Kidney glomerular epithelial cell (primary cell): ENCODE measurements at regions not wholly inside any gene's neighbourhood (a gene's known extent, or its start where the extent isn't known, plus 50 kb on each side); places are given as distances from the start of the nearest gene placed in this dataset.

ENCODE experiments used
- DNase-seq: peaks from one replicate; lab custom pipeline; 2025; lab: John Stamatoyannopoulos, UW

DNA sequence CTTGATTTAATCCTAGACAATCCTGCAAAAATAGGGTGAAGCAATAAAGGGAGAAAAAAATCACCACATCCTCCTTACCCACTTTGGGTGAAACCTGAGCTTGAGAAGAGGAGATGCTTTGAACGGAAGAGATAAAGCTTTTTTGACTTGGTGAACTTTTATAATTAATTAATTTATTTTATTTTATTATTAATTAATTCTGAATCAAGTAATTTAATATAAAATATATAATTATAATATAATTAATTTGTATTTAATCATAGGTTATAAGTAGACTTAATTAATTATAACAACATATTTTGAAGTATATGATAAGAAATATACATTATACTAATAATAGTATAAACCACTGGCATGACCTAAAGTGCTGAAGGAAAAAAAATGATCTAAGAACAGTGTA is 2164.8 kb downstream of the LRRC4C start:
- no peak for DNase-seq

DNA sequence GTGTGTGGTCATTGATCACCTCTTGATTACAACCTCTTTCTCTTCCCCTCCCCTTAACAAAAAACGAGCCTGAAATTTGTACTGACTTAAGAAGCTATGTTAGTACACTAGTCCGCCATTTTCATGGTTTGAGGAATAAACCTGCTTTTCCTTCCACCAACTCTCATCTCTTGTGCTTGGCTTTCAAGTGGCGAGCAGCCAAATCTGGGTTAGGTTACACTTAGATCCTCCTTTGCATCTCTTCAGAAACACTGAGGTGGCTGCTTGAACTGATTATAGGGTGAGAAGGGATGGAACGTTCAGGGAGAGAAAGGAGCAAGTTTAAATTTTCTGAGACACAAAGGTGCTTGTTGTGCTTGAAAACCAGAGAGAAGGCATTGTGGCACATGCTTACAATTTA is 2171.4 kb downstream of the LRRC4C start:
- no peak for DNase-seq

DNA sequence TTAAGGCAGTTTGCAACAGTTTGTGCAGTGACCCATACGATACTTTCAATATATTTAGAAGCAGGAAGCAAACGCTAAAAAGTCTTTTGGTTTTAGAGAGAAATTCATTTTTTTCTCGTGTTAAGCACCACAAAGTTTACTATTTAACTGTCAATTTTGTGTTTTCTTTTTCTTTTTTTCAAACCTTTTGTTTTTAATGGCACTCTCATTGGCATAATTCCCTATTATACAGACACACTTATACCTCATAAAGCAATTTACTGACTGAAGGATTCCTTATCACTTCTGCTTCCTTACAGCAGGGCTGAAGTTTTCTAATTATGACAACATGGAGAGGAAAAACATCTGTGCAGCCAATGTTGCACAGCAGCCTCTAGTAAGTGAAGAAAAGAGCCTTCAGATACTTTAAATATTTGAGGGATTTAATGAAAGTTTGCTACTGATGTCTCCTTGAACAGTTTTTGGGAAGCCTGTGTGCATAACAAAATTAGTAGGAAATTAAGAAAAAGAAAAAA is 2191.2 kb downstream of the LRRC4C start:
- no peak for DNase-seq

DNA sequence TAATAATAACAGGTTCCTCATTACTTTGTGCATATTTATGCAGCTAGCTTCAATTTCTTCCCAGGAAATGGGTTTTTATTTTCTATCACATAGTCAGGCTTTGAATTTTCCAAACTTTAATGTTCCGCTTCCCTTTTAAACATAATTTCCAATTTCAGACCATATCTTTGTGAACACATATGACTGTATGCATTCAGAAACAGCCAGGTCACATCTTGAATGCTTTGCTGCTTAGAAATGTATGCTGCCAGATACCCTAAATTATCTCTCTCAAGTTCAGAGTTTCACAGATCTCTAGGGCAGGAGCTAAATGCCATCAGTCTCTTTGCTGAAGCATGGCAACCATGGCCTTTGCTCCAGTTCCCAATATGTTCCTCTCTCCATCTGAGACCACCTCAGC is 2203.8 kb downstream of the LRRC4C start:
- DNase-seq, result no peak

DNA sequence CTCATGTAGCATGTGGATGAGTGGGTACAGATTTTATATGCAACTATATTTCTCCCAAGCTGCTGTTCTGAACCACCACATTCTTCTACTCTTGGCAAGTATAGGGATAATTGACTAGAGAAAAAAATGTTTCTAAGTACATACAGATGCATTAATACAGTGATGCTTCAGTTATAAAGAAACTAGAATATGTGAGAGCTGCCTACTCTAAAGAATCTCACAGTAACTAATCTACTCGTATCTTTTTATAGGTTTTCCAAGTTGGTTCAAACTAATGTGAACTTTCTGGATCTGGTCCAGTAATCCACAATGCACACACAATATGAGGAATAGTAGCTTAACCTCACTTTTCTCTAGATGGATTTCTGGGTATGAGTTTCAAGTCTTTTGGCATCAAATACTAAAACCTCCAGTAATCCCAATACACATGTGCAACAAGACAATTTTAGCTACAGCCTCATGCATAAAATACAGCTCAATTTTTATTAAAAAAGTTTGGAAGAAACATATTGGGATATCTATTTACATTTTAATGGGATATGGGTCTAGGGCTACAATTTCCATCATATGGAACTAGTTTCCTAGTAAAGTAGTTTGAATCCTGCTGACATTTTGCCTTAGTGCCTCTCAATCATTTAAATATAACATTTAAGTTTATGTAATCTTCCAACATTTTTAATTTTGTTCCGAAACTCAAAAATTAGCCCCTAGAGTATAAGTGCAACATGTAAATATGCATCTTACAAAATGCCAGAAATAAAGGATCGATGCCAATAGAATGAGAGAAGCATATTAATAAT is 2209.7 kb downstream of the LRRC4C start:
- DNase-seq, result no peak

DNA sequence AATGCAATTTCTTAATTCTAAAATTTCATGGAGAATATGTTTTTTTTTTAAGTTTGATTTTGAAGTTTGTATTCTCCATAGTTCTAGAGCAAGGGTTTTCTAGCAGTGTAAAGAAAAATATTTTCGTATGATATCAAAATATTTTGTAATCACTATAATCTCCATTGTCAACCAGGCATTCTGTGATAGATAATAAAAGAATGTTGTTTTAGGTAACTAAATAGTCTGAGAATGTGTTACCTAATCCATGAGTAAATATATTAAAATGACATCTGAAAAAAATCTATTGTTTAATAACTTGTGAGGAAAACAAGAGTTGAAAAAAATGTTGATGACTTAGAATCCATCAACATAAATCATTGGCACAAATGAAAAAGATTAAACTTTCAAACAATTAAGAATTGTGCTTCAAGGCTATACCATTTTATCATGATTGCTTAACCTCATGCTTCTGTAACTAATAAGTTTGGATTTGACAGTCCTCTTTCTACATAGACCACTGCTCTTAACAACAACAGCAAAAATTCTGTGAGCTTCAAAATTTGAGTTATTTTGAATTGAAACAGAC is 2211.8 kb downstream of the LRRC4C start:
- DNase-seq, result peak; percentile 20

DNA sequence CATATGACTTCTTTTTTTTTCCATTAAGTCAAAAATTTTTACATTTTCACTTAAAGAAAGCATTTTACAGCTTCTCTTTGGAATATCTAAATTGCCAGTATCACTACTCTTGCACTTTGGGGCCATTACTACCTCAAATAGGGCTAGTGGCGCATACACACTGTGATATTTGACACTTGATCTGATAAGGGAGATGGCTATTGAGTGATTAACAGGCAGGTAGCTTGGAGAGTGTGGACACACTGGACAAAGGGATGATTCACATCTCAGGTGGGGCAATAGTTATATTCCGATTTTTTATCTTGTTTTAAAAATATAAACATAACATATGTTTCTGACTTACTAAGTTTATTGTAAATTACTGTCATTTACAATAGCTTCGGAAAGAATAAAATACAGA is 2219.9 kb downstream of the LRRC4C start:
- DNase-seq, result no peak

DNA sequence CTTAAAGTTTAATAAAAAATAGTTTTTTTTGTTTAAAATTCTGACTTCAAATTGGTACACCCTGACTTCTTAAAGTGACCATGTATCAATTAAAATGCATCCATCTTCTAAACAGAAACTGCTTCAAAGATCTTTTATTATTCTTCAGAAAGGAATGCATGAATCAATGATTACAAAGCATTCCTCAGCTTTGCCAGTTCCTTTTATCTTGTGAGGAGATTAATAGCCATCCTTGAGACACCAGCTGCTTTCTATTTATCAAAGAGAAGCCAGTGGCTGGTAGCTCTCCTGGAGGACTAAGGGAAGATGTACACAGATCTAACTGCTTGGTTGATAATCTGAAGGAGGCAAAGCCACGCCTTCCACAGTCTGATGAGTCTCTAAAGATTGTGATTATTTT is 2222.5 kb downstream of the LRRC4C start:
- DNase-seq, result peak; percentile 62

DNA sequence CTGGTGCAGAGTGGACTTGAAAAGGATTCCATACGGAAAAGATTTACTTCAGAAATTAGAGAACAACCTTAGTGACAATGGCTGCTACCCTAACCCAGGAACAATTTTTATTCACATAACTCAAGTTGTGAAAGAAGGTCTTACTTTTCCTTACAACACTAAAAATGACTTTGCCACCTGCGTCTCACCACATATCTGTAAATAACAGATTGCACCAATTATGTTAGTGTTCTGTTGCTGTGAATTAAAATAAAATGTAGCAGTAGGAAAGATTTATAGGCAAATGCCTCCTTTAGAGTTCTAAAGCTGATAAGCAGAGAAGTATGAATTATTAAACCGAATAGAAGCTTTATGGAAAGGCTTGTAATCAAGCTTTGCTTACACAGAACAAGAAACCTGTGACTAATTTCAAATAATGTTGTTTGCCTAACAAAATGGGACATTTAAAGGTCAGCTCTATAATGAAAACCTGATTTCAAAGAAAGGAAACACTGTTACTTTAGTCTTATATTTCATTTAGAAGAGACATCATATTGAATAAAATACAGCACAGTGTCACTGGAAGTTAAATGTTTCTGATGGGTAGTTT is 2237.8 kb downstream of the LRRC4C start:
- no peak for DNase-seq

DNA sequence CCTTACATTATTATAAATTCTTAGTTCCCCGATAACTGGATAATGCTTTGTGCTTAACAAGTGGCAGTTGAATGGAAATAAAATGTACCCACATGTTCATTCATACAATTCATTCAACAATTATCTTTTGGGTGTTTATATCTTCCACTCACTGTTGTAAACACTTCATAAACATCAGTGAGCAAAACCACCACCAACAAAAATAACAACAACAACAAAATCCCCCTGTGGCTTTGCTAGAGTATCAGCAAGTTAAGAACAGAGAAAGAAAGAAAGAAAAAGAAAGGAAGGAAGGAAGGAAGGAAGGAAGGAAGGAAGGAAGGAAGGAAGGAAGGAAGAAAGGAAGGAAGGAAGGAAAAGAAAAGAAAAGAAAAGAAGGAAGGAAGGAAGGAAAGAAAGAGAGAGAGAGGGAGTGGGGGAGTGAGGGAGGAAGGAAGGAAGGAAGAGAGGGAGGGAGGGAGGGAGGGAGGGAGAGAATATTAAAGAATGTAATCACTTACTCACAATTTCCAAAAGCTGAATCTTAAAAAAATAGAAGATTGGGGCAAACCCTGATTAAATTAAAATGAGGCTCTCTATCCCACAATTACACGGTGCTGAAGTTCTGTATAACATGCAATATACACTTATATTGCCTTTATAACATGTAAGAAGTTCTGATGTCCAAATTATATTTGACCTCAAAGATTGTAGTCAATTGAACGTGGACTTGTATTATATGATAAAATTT is 2238.8 kb downstream of the LRRC4C start:
- no peak for DNase-seq

DNA sequence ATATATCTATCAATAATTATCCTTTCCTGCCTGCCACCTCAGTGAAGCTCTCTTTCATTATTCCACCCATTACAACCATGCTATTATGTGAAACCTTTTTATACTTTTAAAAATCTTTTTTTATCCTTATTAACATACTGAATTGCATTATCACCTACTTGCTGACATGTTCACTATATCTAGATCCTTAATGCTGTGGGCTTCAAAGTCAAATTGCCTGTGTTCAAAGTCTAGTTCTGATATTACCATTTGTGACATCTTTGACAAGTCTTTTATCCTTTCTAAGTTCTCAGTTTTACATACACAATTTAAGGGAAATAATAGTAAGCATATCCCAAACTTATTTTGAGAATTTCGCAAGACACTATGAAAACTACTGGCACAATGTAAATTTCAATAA is 2239.4 kb downstream of the LRRC4C start:
- DNase-seq, result no peak

DNA sequence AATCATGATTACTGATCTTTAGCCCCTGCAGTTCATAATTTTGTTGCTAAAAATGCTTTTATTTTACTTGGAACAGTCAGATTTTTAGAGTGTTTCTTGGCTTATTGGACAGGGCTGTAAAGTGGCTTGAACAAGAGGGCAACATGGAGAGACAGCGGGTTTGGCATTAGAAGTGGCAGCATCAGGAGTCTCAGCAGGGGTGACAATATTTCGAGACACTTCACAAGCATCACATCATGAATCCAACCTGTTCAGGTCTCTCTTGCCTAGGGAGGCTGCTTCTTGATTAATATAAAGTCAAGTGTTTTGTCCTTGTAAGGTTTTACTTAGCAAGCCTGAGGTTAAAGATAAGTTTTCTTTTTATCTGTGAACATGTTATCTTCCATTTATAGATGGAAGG is 2249.5 kb downstream of the LRRC4C start:
- no peak for DNase-seq

DNA sequence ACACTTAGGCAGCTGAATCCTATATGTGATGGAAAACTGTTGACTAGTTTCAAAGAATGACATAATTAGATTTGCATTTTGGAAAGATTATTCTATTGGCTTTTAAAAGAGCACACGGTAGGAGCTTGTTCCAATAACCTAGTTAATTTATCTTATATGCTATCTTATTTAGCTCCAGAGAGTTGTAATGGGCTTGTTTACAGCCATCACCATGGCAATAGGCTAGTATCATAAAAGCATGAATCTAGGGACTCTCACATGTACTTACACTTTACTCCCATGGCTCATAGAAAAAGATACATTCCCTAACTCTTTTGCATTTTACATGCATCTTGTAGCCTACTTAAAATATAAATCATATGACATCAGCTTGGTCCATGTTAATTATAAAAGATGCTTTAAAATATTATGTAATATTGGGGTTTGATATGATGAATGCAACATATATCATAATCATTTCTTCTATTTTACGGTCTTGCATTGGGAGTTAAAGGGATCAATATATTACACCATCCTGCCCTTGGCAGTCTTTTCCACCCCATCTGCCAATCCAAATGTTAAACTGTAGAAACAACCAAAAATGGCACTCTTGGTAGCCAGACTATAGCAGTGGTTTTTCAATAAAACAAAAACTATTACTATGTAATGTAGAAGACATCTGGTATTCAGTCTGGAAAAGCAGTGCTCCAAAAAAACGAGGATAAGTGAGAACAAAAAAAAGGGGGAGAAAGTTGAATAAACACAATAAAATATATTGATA is 2254.0 kb downstream of the LRRC4C start:
- DNase-seq, result no peak

DNA sequence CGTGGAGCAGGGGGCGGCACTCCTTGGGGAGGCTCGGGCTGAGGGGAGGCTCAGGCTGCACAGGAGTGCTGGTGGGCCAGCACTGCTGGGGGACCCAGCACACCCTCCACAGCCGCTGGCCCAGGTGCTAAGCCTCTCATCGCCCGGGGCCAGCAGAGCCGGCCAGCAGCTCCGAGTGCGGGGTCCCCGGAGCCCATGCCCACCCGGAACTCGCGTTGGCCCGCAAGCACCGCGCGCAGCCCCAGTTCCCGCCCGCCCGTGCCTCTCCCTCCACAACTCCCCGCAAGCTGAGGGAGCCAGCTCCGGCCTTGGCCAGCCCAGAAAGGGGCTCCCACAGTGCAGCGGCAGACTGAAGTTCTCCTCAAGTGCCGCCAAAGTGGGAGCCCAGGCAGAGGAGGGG is 2266.8 kb downstream of the LRRC4C start:
- no peak for DNase-seq

DNA sequence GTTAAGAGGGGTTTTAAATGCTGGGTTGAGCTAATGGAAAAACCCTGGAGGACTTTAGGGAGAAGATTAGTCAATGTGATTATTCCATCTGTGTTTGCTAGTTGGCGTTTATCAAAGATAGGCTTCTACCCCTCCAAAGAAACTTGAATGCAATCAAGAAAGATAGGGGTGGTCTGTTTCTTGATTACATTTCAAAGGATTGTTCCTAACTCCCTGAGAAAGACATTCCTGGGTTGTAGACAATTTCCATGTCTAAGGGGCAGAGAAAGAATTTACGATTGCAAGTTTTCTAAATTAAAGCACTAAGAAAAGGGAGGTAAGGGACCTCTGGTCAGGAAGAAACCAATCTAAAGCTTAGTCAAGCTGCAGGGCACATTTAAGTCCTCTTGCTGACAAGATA is 2268.7 kb downstream of the LRRC4C start:
- DNase-seq, result no peak

DNA sequence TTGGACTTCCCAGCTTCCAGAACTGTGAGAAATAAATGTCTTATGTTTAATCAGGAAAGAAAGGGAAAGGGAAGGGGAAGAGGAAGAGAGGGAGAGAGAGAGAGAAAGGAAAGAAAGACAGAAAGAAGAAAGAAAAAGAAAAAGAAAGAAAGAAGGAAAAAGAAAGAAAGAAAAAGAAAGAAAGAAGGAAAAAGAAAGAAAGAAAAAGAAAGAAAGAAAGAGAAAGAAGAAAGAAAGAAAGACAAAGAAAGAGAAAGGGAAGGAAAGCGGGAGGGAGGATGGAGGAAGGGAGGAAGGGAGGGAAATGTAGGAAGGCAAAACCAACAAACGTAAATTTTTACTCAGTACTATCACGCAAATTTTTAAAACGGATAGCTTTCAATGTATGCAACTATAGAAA is 2281.8 kb downstream of the LRRC4C start:
- DNase-seq, result no peak

DNA sequence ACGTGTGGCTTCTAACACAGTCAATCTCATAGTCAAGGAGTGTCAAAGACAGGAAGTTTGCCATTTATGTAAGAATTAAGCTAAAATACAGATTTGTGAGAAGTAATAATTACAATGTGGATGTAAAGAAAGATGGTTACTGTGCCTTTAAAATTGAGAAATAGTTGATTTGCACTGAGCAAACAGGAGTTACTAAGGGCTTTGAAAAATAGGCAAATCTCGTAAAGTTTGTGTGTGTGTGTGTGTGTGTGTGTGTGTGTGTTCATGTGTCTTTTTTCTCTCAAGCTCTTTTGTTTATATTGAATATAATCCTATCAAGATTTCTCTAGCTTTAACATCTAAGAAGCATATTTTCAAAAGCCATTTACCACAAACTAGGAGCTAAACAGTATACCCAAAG is 2284.5 kb downstream of the LRRC4C start:
- DNase-seq, result no peak

DNA sequence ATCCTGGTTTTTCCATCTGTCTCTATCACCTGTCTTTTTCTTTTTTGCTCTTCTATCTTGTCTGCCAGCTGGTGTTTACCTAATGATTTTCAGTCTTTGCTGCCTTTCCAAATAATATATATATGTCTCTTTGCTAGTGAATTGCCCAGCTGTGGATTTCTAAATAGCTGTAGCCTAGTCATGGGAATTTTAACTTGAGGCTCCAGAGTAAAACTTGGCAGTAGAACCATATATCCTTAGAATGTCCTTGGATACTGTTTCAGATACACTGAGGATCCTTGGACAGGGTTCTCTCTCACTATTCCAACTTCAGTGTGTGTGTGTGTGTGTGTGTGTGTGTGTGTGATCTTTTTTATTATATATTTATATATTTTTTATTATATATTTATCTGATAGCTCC is 2285.3 kb downstream of the LRRC4C start:
- DNase-seq, result no peak

DNA sequence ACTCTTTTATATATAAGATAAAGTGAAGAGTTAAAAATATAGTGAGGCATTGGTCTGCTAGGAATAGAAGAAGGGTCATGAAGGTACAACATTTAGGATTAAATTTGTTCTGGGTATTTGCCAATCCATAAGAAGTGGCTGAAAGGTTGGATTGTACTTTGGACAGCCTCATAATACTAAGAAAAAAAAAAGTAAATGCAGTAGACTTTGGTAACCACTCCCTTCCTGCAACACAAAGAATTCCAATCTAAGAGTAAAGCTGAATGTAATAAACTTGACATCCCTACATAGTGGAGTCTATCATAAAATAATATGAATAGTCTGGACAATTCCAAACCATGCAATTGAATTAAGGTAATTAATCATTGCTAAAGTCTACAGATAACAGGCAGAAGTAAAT is 2294.4 kb downstream of the LRRC4C start:
- DNase-seq, result no peak

DNA sequence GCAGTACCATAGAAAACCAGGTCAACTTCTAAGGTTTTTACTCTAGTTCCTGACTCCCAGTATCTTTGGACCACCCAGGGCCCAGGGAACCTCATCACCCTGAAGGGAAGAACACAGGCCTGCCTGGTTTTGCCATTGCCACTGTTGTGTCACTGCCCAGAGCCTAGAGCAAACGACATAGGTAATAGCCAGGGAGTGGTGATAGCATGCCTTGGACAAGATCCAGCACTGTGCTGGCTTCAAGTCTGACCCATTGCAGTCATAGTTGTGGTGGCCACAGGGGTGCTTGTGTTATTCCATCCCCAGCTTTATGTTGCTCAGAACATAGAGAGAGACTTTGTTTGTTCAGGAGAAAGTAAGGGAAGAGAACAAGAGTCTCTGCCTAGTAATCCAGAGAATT is 2310.2 kb downstream of the LRRC4C start:
- no peak for DNase-seq

DNA sequence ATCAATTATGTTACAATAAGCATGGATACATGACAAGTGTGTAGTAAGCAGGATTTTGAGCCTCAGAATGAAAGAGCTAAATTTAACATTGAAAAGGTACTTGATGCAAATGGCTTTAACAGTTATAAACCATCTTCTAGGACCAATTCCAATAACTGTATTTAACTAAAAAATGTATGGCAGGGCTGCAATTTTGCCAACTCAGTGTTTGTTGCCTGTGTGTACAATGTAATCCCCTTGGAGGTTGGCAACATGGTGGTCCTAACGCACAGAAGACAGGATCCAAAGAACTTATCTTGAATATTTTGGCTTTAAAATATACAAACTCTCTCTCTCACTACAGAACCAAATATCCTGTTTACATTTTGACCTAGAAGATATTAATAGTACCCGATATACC is 2314.1 kb downstream of the LRRC4C start:
- DNase-seq, result no peak
